H9 (cell line): ENCODE measurements at regions not wholly inside any gene's neighbourhood (a gene's known extent, or its start where the extent isn't known, plus 50 kb on each side); places are given as distances from the start of the nearest gene placed in this dataset.

Experiments
- DNase-seq: peaks from one replicate; pipeline ENCODE4 v3.0.0-alpha.2; 2017
- H2AFZ ChIP-seq: one replicate; pipeline ENCODE4 v1.6.1; 2013; ENCODE audit warnings: mild to moderate bottlenecking, low read length, control low read depth, moderate library complexity
- H2AK5ac ChIP-seq: 2 replicates; pipeline ENCODE4 v1.6.1; 2013; ENCODE audit warnings: low read length, control low read depth, mixed read lengths; ENCODE audit not compliant: insufficient read length
- H2BK120ac ChIP-seq: one replicate; pipeline ENCODE4 v1.6.1; 2013; ENCODE audit warnings: low read depth, mild to moderate bottlenecking, low read length, control low read depth, inconsistent platforms; ENCODE audit not compliant: poor library complexity, severe bottlenecking
- H2BK12ac ChIP-seq: 2 replicates; pipeline ENCODE4 v1.6.1; 2013; ENCODE audit warnings: low read length, control low read depth, mixed read lengths, low read depth; ENCODE audit not compliant: insufficient read length
- H2BK15ac ChIP-seq: 2 replicates; pipeline ENCODE4 v1.6.1; 2013; ENCODE audit warnings: low read depth, low read length, control low read depth
- H2BK20ac ChIP-seq: one replicate; pipeline ENCODE4 v1.6.1; 2013; ENCODE audit warnings: low read depth, mild to moderate bottlenecking, low read length, control low read depth, inconsistent platforms; ENCODE audit not compliant: poor library complexity, severe bottlenecking
- H2BK5ac ChIP-seq: 2 replicates; pipeline ENCODE4 v1.6.1; 2013; ENCODE audit warnings: low read length, control low read depth, mixed read lengths; ENCODE audit not compliant: insufficient read length
- H3K14ac ChIP-seq: 2 replicates; pipeline ENCODE4 v1.6.1; 2013; ENCODE audit warnings: low read length, control low read depth; ENCODE audit not compliant: insufficient read depth
- H3K18ac ChIP-seq: 2 replicates; pipeline ENCODE4 v1.6.1; 2013; ENCODE audit warnings: low read depth, mild to moderate bottlenecking, mixed read lengths, low read length, control low read depth; ENCODE audit not compliant: insufficient read length
- H3K23ac ChIP-seq: 2 replicates; pipeline ENCODE4 v1.6.1; 2013; ENCODE audit warnings: low read length, control low read depth, mixed read lengths, low read depth; ENCODE audit not compliant: insufficient read length
- H3K23me2 ChIP-seq: 2 replicates; pipeline ENCODE4 v1.6.1; 2013; ENCODE audit warnings: low read depth, mild to moderate bottlenecking, mixed read lengths, low read length, control low read depth; ENCODE audit not compliant: insufficient read length, poor library complexity, severe bottlenecking
- H3K27ac ChIP-seq: 2 replicates; pipeline ENCODE4 v1.5.1; 2013; ENCODE audit warnings: low read length, control low read depth, mixed read lengths, low read depth; ENCODE audit not compliant: insufficient read length
- H3K27me3 ChIP-seq: 2 replicates; pipeline ENCODE4 v1.6.1; 2013; ENCODE audit warnings: low read length, control low read depth, inconsistent platforms; ENCODE audit not compliant: insufficient read depth
- H3K4ac ChIP-seq: 2 replicates; pipeline ENCODE4 v1.6.1; 2013; ENCODE audit warnings: low read depth, mild to moderate bottlenecking, control low read depth, inconsistent platforms, low read length, moderate library complexity
- H3K4me1 ChIP-seq: 2 replicates; pipeline ENCODE4 v1.6.1; 2013; ENCODE audit warnings: low read length, control low read depth, inconsistent platforms; ENCODE audit not compliant: insufficient read depth
- H3K4me2 ChIP-seq: 2 replicates; pipeline ENCODE4 v1.6.1; 2013; ENCODE audit warnings: low read length, control low read depth, mixed read lengths; ENCODE audit not compliant: insufficient read length, insufficient read depth
- H3K56ac ChIP-seq: 2 replicates; pipeline ENCODE4 v1.6.1; 2013; ENCODE audit warnings: low read depth, mild to moderate bottlenecking, mixed read lengths, low read length, control low read depth; ENCODE audit not compliant: insufficient read length
- H3K79me1 ChIP-seq: 2 replicates; pipeline ENCODE4 v1.6.1; 2013; ENCODE audit warnings: low read depth, mild to moderate bottlenecking, moderate library complexity, low read length, control low read depth, inconsistent platforms; ENCODE audit not compliant: insufficient read depth, poor library complexity, severe bottlenecking
- H3K79me2 ChIP-seq: 2 replicates; pipeline ENCODE4 v1.6.1; 2013; ENCODE audit warnings: low read length, control low read depth, inconsistent platforms; ENCODE audit not compliant: insufficient read depth
- H3K9ac ChIP-seq: 2 replicates; pipeline ENCODE4 v1.6.1; 2013; ENCODE audit warnings: low read length, control low read depth, mixed read lengths; ENCODE audit not compliant: insufficient read length; ENCODE audit errors: extremely low read depth
- H3K9me3 ChIP-seq: one replicate; pipeline ENCODE4 v1.6.1; 2013; ENCODE audit warnings: low read depth, low read length, inconsistent platforms; ENCODE audit not compliant: control insufficient read depth
- H3T11ph ChIP-seq: one replicate; pipeline ENCODE4 v1.6.1; 2013; ENCODE audit warnings: mild to moderate bottlenecking, low read length, control low read depth, inconsistent platforms
- H4K20me1 ChIP-seq: one replicate; pipeline ENCODE4 v1.6.1; 2013; ENCODE audit not compliant: control insufficient read depth, insufficient read length, insufficient read depth
- H4K5ac ChIP-seq: 2 replicates; pipeline ENCODE4 v1.6.1; 2013; ENCODE audit warnings: low read depth, mild to moderate bottlenecking, mixed read lengths, low read length, control low read depth; ENCODE audit not compliant: insufficient read length
- H4K8ac ChIP-seq: replicated peaks from 2 replicates; pipeline ENCODE4 v1.6.1; 2013; ENCODE audit warnings: low read length, control low read depth, mixed read lengths, low read depth; ENCODE audit not compliant: insufficient read length
- H4K91ac ChIP-seq: 2 replicates; pipeline ENCODE4 v1.6.1; 2013; ENCODE audit warnings: low read depth, mild to moderate bottlenecking, moderate library complexity, mixed read lengths, low read length, control low read depth; ENCODE audit not compliant: insufficient read length
- H3K27ac Mint-ChIP-seq, 3 experiments: 2 replicates in 2 of 3; 3 replicates in 1 of 3; pipeline ENCODE4 v1.8.0; 2020 to 2021; ENCODE audit warnings: mixed read lengths in 3 of 3, mild to moderate bottlenecking in 1 of 3, moderate library complexity in 1 of 3
- H3K27me3 Mint-ChIP-seq: 2 replicates; pipeline ENCODE4 v1.8.0; 2021; ENCODE audit warnings: low read depth, mild to moderate bottlenecking, moderate library complexity, mixed read lengths
- H3K36me3 Mint-ChIP-seq, 3 experiments: 2 replicates in 2 of 3; 3 replicates in 1 of 3; pipeline ENCODE4 v1.8.0; 2020 to 2021; ENCODE audit warnings: low read depth in 3 of 3, mixed read lengths in 3 of 3; ENCODE audit not compliant: insufficient read depth in 1 of 3
- H3K4me1 Mint-ChIP-seq, 2 experiments: 2 replicates each; pipeline ENCODE4 v1.8.0; 2020; ENCODE audit warnings: mixed read lengths in 2 of 2
- H3K4me3 Mint-ChIP-seq, 2 experiments: 2 replicates in 1 of 2; 3 replicates in 1 of 2; pipeline ENCODE4 v1.8.0; 2020 to 2021; ENCODE audit warnings: mild to moderate bottlenecking in 2 of 2, mixed read lengths in 2 of 2, moderate library complexity in 1 of 2
- H3K9me3 Mint-ChIP-seq, 2 experiments: 2 replicates in 1 of 2; 3 replicates in 1 of 2; pipeline ENCODE4 v1.8.0; 2020; ENCODE audit warnings: mild to moderate bottlenecking in 2 of 2, mixed read lengths in 2 of 2, moderate library complexity in 1 of 2
- CTCF ChIP-seq: fragments of 200-600 bp; sonication (generic); conservative IDR thresholded peaks from 3 replicates; pipeline ENCODE4 v1.8.0; 2021; ENCODE audit warnings: antibody characterized with exemption, mild to moderate bottlenecking
- WGBS: extraction: QIAGEN DNeasy Blood & Tissue Kit; methylation state at CpG from one replicate; pipeline ENCODE4 v1.1.7; 2013; ENCODE audit warnings: missing lambda C conversion rate, low lambda C conversion rate, mixed read lengths; ENCODE audit not compliant: insufficient read length; ENCODE audit errors: extremely low coverage; 5-methylcytosine and 5-hydroxymethylcytosine counted together

GRCh38 chr13:83485101-83485500 is 397.2 kb downstream of the SLITRK1 start:
- Histone ChIP-seq H3K27ac (no peak overlapping the region), H3K4ac (no peak overlapping the region), H2AK5ac (no peak overlapping the region), H3K18ac (no peak overlapping the region), H2AFZ (no peak overlapping the region), H3K9me3 (no peaks in the 10 kb centered on the region), H3T11ph (no peak overlapping the region), H3K4me1 (no peaks in the 10 kb centered on the region), H4K91ac (no peak overlapping the region), H2BK120ac (no peak overlapping the region), H3K9ac (no peak overlapping the region), H3K56ac (no peak overlapping the region), H3K79me1 (no peaks in the 10 kb centered on the region), H3K23me2 (no peaks in the 10 kb centered on the region), H2BK12ac (no peak overlapping the region), H2BK20ac (no peak overlapping the region), H3K4me2 (no peak overlapping the region), H4K8ac (no peak overlapping the region), H2BK5ac (no peak overlapping the region), H3K14ac (no peak overlapping the region), H3K23ac (no peak overlapping the region), H3K27me3 (no peaks in the 10 kb centered on the region), H2BK15ac (no peak overlapping the region), H3K79me2 (no peaks in the 10 kb centered on the region), H4K5ac (no peak overlapping the region), H4K20me1 (no peaks in the 10 kb centered on the region)
- H3K9me3 Mint-ChIP-seq, result no peaks in the 10 kb centered on the region
- no peaks in the 10 kb centered on the region for H3K36me3 Mint-ChIP-seq
- no CpG with 5 or more reads among the region's 1 CpG for WGBS
- H3K4me1 Mint-ChIP-seq, result no peaks in the 10 kb centered on the region
- H3K27me3 Mint-ChIP-seq, result no peaks in the 10 kb centered on the region
- H3K4me3 Mint-ChIP-seq, result no peak overlapping the region
- H3K27ac Mint-ChIP-seq, result no peak overlapping the region
- DNase-seq, result no peak
- no peak for TF ChIP-seq CTCF
